H1 (cell line): ENCODE measurements at regions not wholly inside any gene's neighbourhood (a gene's known extent, or its start where the extent isn't known, plus 50 kb on each side); places are given as distances from the start of the nearest gene placed in this dataset.

Experiments used
- CTCF ChIA-PET: fragments of 300-600 bp; sonication (Branson Sonifier 250); formaldehyde crosslinking; loops from one replicate; lab custom pipeline; 2021; ENCODE audit not compliant: partially characterized antibody; lab: Charles Lee
- POLR2A ChIA-PET: fragments of 300-600 bp; sonication (Branson Sonifier 250); formaldehyde crosslinking; loops from one replicate; lab custom pipeline; 2021; ENCODE audit warnings: inconsistent platforms; ENCODE audit not compliant: partially characterized antibody; lab: Charles Lee
- DNase-seq, 2 experiments: peaks; one replicate each; pipeline versions ENCODE4 v3.0.0 to v3.0.0-alpha.2; 2010 to 2022; ENCODE audit warnings: low spot score in 2 of 2, low read depth in 1 of 2, mixed read lengths in 1 of 2
- FAIRE-seq: peaks from 2 replicates; lab custom pipeline; 2011; peaks lifted over from hg19 to GRCh38; lab: Jason Lieb, UNC
- H2AFZ ChIP-seq: 2 replicates; pipeline ENCODE4 v1.8.1; 2012; ENCODE audit warnings: low read length, inconsistent platforms
- H2AK5ac ChIP-seq: 2 replicates; pipeline ENCODE4 v1.6.1; 2013; ENCODE audit warnings: low read depth, low read length
- H2BK120ac ChIP-seq: replicated peaks from 2 replicates; pipeline ENCODE3; 2013; ENCODE audit warnings: low read depth, low read length, inconsistent platforms
- H2BK12ac ChIP-seq: 2 replicates; pipeline ENCODE4 v1.6.1; 2013; ENCODE audit warnings: low read depth, low read length
- H2BK15ac ChIP-seq: 2 replicates; pipeline ENCODE4 v1.6.1; 2013; ENCODE audit warnings: low read length
- H2BK20ac ChIP-seq: 2 replicates; pipeline ENCODE4 v1.6.1; 2013; ENCODE audit warnings: low read length
- H2BK5ac ChIP-seq: 2 replicates; pipeline ENCODE4 v1.6.1; 2013; ENCODE audit warnings: low read depth, low read length
- H3K14ac ChIP-seq: 2 replicates; pipeline ENCODE4 v1.6.1; 2013; ENCODE audit warnings: inconsistent platforms; ENCODE audit not compliant: insufficient read length
- H3K18ac ChIP-seq: 2 replicates; pipeline ENCODE4 v1.6.1; 2013; ENCODE audit warnings: low read length; ENCODE audit errors: extremely low read depth
- H3K23ac ChIP-seq: 2 replicates; pipeline ENCODE4 v1.6.1; 2013; ENCODE audit warnings: inconsistent platforms; ENCODE audit not compliant: insufficient read length
- H3K23me2 ChIP-seq: 2 replicates; pipeline ENCODE4 v1.6.1; 2013; ENCODE audit warnings: low read depth, low read length
- H3K27ac ChIP-seq: 2 replicates; pipeline ENCODE4 v1.6.1; 2011; ENCODE audit warnings: low read depth, low read length, inconsistent platforms
- H3K27me3 ChIP-seq, 4 experiments: replicated peaks in 1 of 4; 1 replicate in 1 of 4; 2 replicates in 3 of 4; pipeline versions ENCODE4 v1.6.1 to v1.8.1; 2011 to 2013; ENCODE audit warnings: low read length in 3 of 4, mild to moderate bottlenecking in 3 of 4, inconsistent platforms in 2 of 4, mixed read lengths in 2 of 4, moderate library complexity in 1 of 4; ENCODE audit not compliant: control insufficient read depth in 3 of 4, insufficient read depth in 3 of 4; ENCODE audit errors: extremely low read depth in 1 of 4
- H3K36me3 ChIP-seq, 4 experiments: 2 replicates each; pipeline versions ENCODE4 v1.6.1 to v1.8.1; 2011 to 2013; ENCODE audit warnings: mild to moderate bottlenecking in 4 of 4, low read length in 3 of 4, moderate library complexity in 2 of 4, control low read depth in 1 of 4, inconsistent platforms in 1 of 4; ENCODE audit not compliant: insufficient read depth in 4 of 4, control insufficient read depth in 2 of 4
- H3K4ac ChIP-seq: replicated peaks from 2 replicates; pipeline ENCODE3; 2013; ENCODE audit warnings: low read length, low read depth, mixed read lengths, inconsistent platforms; ENCODE audit not compliant: insufficient read length
- H3K4me1 ChIP-seq, 4 experiments: replicated peaks in 1 of 4; 1 replicate in 1 of 4; 2 replicates in 3 of 4; pipeline versions ENCODE4 v1.6.1 to v1.8.1; 2011 to 2013; ENCODE audit warnings: low read length in 3 of 4, inconsistent platforms in 2 of 4, mixed read lengths in 1 of 4; ENCODE audit not compliant: insufficient read depth in 4 of 4, control insufficient read depth in 3 of 4
- H3K4me2 ChIP-seq, 2 experiments: 2 replicates each; pipeline versions ENCODE4 v1.6.1 to v1.8.1; 2011 to 2013; ENCODE audit warnings: low read depth in 2 of 2, low read length in 2 of 2, control low read depth in 1 of 2, inconsistent platforms in 1 of 2, mild to moderate bottlenecking in 1 of 2; ENCODE audit not compliant: insufficient read depth in 1 of 2
- H3K4me3 ChIP-seq, 4 experiments: fragments of 200-600, 300-600 bp in 1 of 4; sonication (generic), shearing (Covaris generic), sonication (Bioruptor Twin) in 1 of 4; 2 replicates each; pipeline versions ENCODE4 v1.5.1 to v1.8.1; 2011 to 2016; ENCODE audit warnings: low read length in 4 of 4, low read depth in 3 of 4, control low read depth in 2 of 4, inconsistent platforms in 2 of 4, mild to moderate bottlenecking in 2 of 4, mixed read lengths in 1 of 4, moderate library complexity in 1 of 4; ENCODE audit not compliant: insufficient read depth in 2 of 4; ENCODE audit errors: extremely low read depth in 1 of 4
- H3K56ac ChIP-seq: replicated peaks from 2 replicates; pipeline ENCODE3; 2013; ENCODE audit warnings: low read depth, mild to moderate bottlenecking, mixed read lengths, low read length, inconsistent platforms; ENCODE audit not compliant: insufficient read length
- H3K79me1 ChIP-seq: 2 replicates; pipeline ENCODE4 v1.6.1; 2013; ENCODE audit warnings: low read depth, low read length, control low read depth
- H3K79me2 ChIP-seq, 2 experiments: 2 replicates each; pipeline versions ENCODE4 v1.6.1 to v1.8.1; 2012 to 2013; ENCODE audit warnings: low read length in 2 of 2, mild to moderate bottlenecking in 2 of 2, inconsistent platforms in 1 of 2; ENCODE audit not compliant: insufficient read depth in 2 of 2, control insufficient read depth in 1 of 2
- H3K9ac ChIP-seq, 4 experiments: replicated peaks in 1 of 4; 1 replicate in 1 of 4; 2 replicates in 3 of 4; pipeline versions ENCODE4 v1.6.1 to v1.8.1; 2011 to 2013; ENCODE audit warnings: low read depth in 3 of 4, low read length in 3 of 4, control low read depth in 2 of 4, mild to moderate bottlenecking in 2 of 4, moderate library complexity in 2 of 4, inconsistent platforms in 1 of 4; ENCODE audit errors: extremely low read depth in 1 of 4
- H3K9me3 ChIP-seq, 2 experiments: 2 replicates each; pipeline versions ENCODE4 v1.6.1 to v1.8.1; 2012 to 2013; ENCODE audit warnings: mild to moderate bottlenecking in 2 of 2, moderate library complexity in 2 of 2, control low read depth in 1 of 2, inconsistent platforms in 1 of 2, low read depth in 1 of 2, low read length in 1 of 2, mixed read lengths in 1 of 2; ENCODE audit not compliant: insufficient read depth in 2 of 2
- H4K20me1 ChIP-seq, 2 experiments: replicated peaks in 1 of 2; 2 replicates each; pipeline versions ENCODE3 to v1.8.1; 2011 to 2013; ENCODE audit warnings: inconsistent platforms in 2 of 2, low read length in 2 of 2, mild to moderate bottlenecking in 1 of 2; ENCODE audit not compliant: insufficient read depth in 2 of 2, control insufficient read depth in 1 of 2
- H4K5ac ChIP-seq: 2 replicates; pipeline ENCODE4 v1.6.1; 2013; ENCODE audit warnings: low read length, low read depth, mixed read lengths, inconsistent platforms; ENCODE audit not compliant: insufficient read length
- H4K8ac ChIP-seq: 2 replicates; pipeline ENCODE4 v1.8.0; 2013; ENCODE audit warnings: mild to moderate bottlenecking, moderate library complexity, low read length, inconsistent platforms; ENCODE audit not compliant: insufficient read depth; ENCODE audit errors: extremely low read depth
- H4K91ac ChIP-seq: replicated peaks from 2 replicates; pipeline ENCODE3; 2013; ENCODE audit warnings: low read length, mixed read lengths, inconsistent platforms; ENCODE audit not compliant: insufficient read length
- GTF2F1 ChIP-seq: IDR thresholded peaks from 2 replicates; pipeline ENCODE4 v1.6.1; 2012; ENCODE audit warnings: low read depth, low read length, improper control_type of control experiment, borderline replicate concordance
- HDAC2 ChIP-seq, 2 experiments: fragments of 300-600 bp in 1 of 2; sonication (generic) in 1 of 2; IDR thresholded peaks; 2 replicates each; pipeline ENCODE4 v1.6.1; 2011 to 2012; ENCODE audit warnings: low read depth in 2 of 2, low read length in 2 of 2, mild to moderate bottlenecking in 2 of 2, moderate library complexity in 2 of 2, borderline replicate concordance in 1 of 2, inconsistent platforms in 1 of 2
- JUND ChIP-seq: IDR thresholded peaks from 2 replicates; pipeline ENCODE4 v1.6.1; 2011; ENCODE audit warnings: mild to moderate bottlenecking, improper control_type of control experiment, low read length
- MAFK ChIP-seq: IDR thresholded peaks from 2 replicates; pipeline ENCODE4 v1.6.1; 2012; ENCODE audit warnings: low read depth, mild to moderate bottlenecking, improper control_type of control experiment, low read length
- SIRT6 ChIP-seq: IDR thresholded peaks from one replicate; pipeline ENCODE4 v1.7.1; 2012; ENCODE audit warnings: low read length, inconsistent platforms
- TAF1 ChIP-seq: IDR thresholded peaks from 2 replicates; pipeline ENCODE4 v1.6.1; 2011; ENCODE audit warnings: mild to moderate bottlenecking, low read depth, low read length
- TCF12 ChIP-seq: IDR thresholded peaks from 2 replicates; pipeline ENCODE4 v1.6.1; 2011; ENCODE audit warnings: low read depth, mild to moderate bottlenecking, low read length
- YY1 ChIP-seq: IDR thresholded peaks from 2 replicates; pipeline ENCODE4 v1.6.1; 2011; ENCODE audit warnings: low read depth, mild to moderate bottlenecking, low read length
- WGBS, 2 experiments: shearing (Covaris generic) in 1 of 2; methylation state at CpG; one replicate each; pipeline versions ENCODE4 v1.1.6 to v1.1.7; 2013 to 2015; ENCODE audit warnings: low lambda C conversion rate in 2 of 2, mixed read lengths in 2 of 2, inconsistent platforms in 1 of 2, low coverage in 1 of 2, missing lambda C conversion rate in 1 of 2; ENCODE audit not compliant: insufficient replicate concordance in 2 of 2, insufficient coverage in 1 of 2, insufficient read length in 1 of 2; ENCODE audit errors: extremely low coverage in 1 of 2, missing lambda C conversion rate in 1 of 2; 5-methylcytosine and 5-hydroxymethylcytosine counted together

- H3K56ac ChIP-seq = no peak overlapping the region
- H3K4me3 ChIP-seq = no peak overlapping the region
- H3K23me2 ChIP-seq = no peaks in the 10 kb centered on the region; the same call in 1 of the 2 replicates
- no peak overlapping the region for H3K4me2 ChIP-seq
- no peak overlapping the region for H3K23ac ChIP-seq
- no peak for TF ChIP-seq HDAC2 (IDR thresholded peaks at IDR 0.05; ENCODE audit: borderline replicate concordance in 1 of 2, low read depth in 2 of 2, low read length in 2 of 2)
- TF ChIP-seq SIRT6 = no peak
- no peak for TF ChIP-seq GTF2F1
- no peak for TF ChIP-seq TCF12
- TF ChIP-seq MAFK = no peak
- no peak for TF ChIP-seq YY1
- TF ChIP-seq JUND = no peak
- TF ChIP-seq TAF1 = no peak
- DNase-seq (no peak), FAIRE-seq (no peak)
- H4K5ac ChIP-seq = no peak overlapping the region
- no peak overlapping the region for H2BK15ac ChIP-seq
- WGBS, 2 experiments = 90% methylated on average over 3 of the region's 3 CpGs; no CpG with 5 or more reads in 1 of the 2 experiments
- no peaks in the 10 kb centered on the region for H3K4me1 ChIP-seq
- H2BK5ac ChIP-seq = no peak overlapping the region
- no peak overlapping the region for H4K91ac ChIP-seq
- H2BK120ac ChIP-seq = no peak overlapping the region
- no peak overlapping the region for H3K18ac ChIP-seq
- H3K9ac ChIP-seq = no peak overlapping the region
- H3K79me1 ChIP-seq = no peaks in the 10 kb centered on the region
- H2BK12ac ChIP-seq = no peak overlapping the region
- POLR2A ChIA-PET = no interaction called here
- no peak overlapping the region for H3K4ac ChIP-seq
- no peak overlapping the region for H2AFZ ChIP-seq
- H3K36me3 ChIP-seq = no peaks in the 10 kb centered on the region
- no peak overlapping the region for H3K27ac ChIP-seq
- no peak overlapping the region for H2AK5ac ChIP-seq
- CTCF ChIA-PET = interaction anchor here (0.9 kb wide), 1 partner anchor 64 kb away, joined by 3 read pairs; no protein-coding TSS in a partner anchor
- no peaks in the 10 kb centered on the region for H3K79me2 ChIP-seq
- H4K20me1 ChIP-seq = no peaks in the 10 kb centered on the region
- H3K9me3 ChIP-seq = no peaks in the 10 kb centered on the region
- H3K27me3 ChIP-seq = no peaks in the 10 kb centered on the region
- no peak overlapping the region for H2BK20ac ChIP-seq
- no peak overlapping the region for H4K8ac ChIP-seq
- H3K14ac ChIP-seq = no peak overlapping the region
Measured at GRCh38 chr9:100856238-100856637, 172.3 kb upstream of the PLPPR1 start.
